Embryonic facial prominence (tissue), 1 donor: ENCODE measurements at regions not wholly inside any gene's neighbourhood (a gene's known extent, or its start where the extent isn't known, plus 50 kb on each side); places are given as distances from the start of the nearest gene placed in this dataset.
A peak's percentile ranks its signal among the peaks of the same experiment; 100 is the strongest.

Experiments used
- DNase-seq: peaks from one replicate; pipeline ENCODE4 v3.0.0-alpha.2; 2016; ENCODE audit errors: extremely low spot score

GRCh38 chr12:132426349-132427173, 63.4 kb upstream of the FBRSL1 start:
- no peak for DNase-seq

DNA sequence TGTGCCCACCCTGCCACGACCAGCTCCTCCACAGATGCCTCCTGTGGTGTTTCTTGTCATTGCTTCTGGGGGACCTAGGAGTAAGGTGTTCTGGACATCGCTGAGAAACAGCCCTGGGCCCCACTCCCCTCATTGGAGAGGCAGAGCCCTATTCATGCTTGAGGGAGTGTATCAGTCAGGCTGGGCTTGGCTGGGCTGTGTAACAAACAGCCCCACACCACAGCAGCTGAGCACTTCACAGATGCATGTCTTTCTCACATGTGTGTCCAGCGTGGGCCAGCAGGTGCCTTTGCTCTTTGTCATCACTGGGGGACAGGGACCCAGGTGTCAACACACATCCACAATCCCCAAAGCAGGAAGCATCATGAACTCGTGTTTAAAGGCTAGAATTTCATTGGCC, 65.1 kb upstream of the FBRSL1 start:
- DNase-seq: no peak

GRCh38 chr12:132423820-132424645, 65.9 kb upstream of the FBRSL1 start:
- no peak for DNase-seq

- DNase-seq: no peak
Observed at GRCh38 chr12:132423251-132423819, 66.6 kb upstream of the FBRSL1 start.

DNA sequence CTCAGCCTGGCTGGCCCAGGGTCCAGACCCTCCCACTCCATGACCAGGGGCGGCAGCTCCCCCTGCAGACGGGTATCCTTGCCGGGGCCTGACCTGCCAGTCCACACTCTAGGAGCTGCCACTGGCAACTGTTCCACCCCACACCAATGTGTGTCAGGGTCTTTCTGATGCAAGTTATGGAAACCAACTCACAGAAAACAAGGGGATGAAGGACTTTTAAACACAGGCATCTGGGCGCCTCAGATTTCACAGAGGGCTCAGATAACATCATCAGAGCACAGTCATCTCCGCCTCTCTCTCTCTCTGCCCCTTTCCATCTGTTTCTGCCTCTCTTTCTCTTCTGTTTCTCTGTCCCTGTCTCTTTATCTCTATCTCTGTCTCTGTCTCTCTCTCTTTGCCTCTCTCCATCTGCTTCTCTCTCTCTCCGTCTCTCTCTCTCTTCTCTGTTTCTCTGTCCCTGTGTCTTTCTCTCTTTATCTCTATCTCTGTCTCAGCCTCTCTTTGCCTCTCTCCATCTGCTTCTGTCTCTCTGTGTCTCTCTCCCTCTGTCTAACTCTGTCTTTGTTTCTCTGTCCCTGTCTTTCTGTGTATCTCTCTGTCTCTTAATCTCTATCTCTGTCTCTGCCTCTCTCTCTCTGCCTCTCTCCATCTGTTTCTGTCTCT, 67.4 kb upstream of the FBRSL1 start:
- DNase-seq: no peak

GRCh38 chr12:132422040-132422380, 67.9 kb upstream of the FBRSL1 start:
- DNase-seq: no peak

- no peak for DNase-seq
Observed at GRCh38 chr12:132419631-132420246, 70.2 kb upstream of the FBRSL1 start.

DNA sequence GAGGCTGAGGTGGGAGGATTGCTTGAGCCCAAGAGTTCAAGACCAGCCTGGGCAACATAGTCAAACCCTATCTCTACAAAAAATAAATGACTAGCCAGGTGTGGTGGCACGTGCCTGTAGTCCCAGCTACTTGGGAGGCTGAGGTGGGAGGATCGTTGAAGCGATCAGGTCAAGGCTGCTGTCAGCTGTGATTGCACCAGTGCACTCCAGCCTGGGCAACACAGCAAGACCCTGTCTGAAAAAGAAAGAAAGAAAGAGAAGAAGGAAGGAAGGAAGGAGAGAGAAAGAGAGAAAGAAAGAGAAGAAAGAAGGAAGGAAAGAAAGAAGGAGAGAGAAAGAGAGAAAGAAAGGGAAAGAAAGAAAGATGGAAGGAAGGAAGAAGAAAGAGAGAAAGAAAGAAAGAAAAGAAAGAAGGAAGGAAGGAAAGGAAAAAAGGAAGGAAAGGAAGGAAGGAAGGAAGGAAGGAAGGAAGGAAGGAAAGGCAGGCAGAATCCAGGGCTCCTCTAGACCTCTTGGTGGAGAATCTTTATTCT, 71.5 kb upstream of the FBRSL1 start:
- DNase-seq: no peak

DNA sequence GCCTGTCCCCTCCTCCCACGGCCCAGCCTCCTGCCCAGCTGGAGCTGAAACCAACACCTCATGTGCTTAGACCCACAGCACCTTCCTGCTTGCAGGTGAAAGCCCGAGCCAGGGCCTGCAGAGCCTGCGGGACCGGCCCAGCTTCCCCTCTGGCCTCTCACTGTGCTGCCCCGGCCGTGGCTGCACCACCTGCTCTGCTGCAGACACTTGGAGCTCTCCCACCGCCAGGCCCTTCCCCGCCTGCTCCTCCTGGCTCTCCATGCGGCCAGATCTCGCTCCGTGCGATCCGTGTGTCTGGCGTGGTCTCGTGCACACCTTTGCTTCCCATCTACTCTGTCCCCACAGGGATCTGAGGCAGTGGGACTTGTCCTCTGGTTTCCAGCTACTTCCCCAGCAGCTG, 72.2 kb upstream of the FBRSL1 start:
- DNase-seq: no peak

DNA sequence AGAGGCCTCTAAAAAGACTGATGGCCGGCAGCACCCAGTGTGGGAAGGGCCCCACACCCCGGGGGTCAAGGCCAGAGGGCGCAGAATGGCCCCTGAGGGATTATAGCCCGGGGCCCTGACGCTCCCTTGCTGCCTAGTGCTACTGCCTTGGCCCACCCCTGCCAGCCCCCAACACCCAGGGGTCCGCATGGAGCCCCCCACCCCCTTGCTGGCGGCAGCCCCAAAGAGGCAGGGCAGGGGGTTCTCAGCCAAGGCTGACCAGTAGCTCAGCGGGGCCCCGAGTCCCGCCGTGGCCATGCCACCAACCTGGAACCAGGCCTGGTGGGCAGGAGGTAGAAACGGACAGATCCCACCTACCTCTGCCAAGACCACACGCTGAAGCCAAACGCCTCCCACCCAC, 73.1 kb upstream of the FBRSL1 start:
- no peak for DNase-seq

DNA sequence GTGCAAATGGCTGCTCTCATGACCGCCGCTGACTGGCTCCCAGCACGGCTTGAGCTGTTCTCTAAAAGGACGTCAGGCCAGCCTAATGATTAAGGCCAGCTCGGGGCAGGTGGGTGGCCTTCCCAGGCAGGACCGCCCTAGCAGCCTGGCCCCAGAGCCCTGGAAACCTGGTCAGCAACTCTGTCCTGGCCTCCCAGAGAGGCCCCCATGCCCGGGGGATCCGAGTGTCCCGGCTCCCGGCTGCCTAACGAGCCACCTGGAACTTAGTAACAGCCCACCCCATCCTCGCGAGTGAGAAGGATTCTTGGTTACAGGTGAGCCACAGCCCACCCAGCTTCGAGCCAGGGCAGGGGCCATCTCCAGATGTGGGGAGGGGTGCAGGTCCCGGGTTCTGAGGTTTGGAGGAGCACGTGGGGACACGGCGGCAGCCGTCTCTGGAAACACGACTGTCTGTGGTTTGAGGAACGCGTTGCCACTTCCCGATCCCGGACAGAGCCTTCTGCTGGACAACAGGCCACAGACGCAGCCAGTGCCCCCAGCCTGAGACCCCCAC, 73.8 kb upstream of the FBRSL1 start:
- DNase-seq: no peak

DNA sequence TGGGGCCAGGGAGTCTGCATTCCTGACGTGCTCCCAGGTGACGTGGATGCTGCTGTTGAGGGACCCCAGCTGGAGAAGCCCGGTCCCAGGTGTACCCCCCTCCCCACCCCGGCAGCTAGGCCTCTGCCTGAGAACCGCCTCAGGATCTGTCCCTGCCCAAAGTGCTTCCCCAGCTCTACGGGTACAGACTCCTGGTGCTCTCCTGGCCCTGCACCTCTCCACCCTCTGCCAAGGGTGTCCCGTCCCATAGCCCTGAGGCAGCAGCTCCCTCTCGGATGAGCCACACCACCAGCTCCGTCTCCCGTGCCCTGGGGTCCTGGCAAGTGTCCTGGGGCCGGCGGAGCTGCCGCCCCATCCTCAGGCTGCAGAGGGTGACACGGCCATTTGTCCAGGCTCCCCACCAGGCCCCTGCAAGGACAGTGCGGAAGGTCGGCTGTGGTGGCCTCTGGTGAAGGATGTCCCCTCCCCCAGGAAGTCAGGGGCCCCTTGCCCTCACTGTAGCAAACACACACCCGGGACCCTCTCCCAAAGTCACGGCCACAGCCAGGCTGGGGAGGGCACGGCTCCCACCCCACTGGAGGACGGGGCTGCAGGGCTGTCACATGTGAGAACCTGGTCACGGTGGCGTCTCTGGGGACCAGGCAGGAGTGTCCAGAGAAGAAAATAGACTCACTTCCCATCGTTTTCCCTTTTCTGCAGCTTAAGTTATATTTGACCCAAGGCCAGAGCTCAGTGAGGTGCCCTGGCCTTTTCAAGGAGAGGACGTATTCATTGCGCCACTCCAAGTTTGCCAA, 74.4 kb upstream of the FBRSL1 start:
- no peak for DNase-seq

GRCh38 chr12:132414634-132415326, 75.2 kb upstream of the FBRSL1 start:
- peak; percentile 61 for DNase-seq

DNA sequence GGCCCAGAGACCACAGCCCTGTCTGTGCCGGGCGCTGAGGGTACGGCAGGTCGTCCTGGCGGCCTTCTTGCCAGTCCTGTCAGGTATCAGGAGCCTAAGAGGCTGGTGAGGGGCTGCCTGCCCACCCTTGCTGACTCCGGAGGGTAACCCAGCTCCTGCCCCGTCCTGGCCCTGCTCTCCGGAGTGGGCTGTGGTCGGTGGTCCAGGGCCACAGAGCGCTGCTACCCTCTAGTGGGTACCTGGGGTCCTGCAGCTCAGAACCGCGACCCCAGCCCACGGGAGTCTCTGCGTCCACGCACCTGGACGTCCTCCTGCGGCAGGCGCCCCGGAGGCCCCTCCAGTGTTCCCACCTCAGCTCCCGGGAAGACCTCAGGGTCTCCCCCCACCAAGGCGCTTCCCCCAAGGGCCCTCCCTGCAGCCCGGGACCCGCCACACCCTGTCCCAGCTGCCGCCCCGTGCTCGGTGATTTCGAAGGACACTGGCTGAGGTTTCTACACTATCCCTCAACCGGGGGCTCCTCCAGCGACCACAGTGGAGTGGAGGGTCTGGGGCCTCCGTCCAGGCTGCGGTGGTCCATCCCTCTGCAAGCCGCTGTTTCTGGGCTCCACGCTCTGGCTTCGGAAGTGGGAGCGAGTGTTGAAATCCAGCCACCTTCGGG, 75.9 kb upstream of the FBRSL1 start:
- DNase-seq: no peak

DNA sequence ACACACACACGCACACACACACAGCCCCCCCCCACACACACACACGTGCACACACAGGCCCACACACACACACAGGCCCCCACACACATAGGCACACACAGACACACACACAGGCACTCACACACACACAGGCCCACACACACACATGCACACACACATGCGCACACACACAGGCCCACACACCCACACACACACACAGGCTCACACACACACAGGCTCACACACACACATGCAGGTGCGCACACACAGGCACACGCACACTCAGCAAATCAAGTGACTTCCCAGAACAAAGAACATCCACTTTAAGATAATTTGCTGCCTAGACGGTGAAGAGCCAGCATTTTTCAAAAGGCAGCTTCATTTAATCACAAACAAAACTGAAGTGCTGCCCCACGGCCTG, 78.5 kb upstream of the FBRSL1 start:
- DNase-seq: no peak

DNA sequence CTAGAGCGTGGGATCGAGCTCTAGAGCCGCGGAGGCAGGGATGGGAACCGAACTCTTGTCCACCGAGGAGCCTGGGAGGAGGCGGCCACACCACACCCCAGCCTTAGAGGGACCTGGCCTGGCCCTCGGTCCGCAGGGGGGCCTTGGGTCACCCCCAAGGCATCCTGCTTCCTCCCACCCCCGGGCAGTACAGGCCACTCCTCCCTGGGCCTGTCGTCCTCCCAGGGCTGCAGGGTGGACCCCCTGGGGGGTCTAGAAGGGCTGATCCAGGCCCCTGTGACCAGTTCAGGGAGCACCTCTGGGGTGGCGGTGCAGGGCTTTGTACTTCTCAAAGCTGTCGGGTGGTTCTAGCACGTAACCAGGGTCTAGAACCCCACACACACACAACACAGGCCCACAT, 79.1 kb upstream of the FBRSL1 start:
- DNase-seq: no peak

DNA sequence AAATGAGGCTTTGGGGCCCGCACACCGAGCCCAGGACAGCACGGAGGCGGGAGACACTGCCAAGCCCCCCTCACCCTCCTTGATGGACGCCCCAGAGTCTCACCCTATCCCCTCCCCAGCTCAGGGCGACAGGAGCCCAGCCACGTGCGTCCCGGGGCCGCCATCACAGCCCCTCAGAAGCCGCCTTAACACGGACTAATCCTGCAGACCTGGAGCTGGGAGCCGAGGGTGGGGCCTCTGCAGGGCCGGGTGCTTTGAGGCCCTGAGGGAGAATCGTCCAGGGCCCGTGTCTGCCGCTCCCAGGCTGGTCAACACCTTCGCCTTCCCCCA, 79.7 kb upstream of the FBRSL1 start:
- no peak for DNase-seq

DNA sequence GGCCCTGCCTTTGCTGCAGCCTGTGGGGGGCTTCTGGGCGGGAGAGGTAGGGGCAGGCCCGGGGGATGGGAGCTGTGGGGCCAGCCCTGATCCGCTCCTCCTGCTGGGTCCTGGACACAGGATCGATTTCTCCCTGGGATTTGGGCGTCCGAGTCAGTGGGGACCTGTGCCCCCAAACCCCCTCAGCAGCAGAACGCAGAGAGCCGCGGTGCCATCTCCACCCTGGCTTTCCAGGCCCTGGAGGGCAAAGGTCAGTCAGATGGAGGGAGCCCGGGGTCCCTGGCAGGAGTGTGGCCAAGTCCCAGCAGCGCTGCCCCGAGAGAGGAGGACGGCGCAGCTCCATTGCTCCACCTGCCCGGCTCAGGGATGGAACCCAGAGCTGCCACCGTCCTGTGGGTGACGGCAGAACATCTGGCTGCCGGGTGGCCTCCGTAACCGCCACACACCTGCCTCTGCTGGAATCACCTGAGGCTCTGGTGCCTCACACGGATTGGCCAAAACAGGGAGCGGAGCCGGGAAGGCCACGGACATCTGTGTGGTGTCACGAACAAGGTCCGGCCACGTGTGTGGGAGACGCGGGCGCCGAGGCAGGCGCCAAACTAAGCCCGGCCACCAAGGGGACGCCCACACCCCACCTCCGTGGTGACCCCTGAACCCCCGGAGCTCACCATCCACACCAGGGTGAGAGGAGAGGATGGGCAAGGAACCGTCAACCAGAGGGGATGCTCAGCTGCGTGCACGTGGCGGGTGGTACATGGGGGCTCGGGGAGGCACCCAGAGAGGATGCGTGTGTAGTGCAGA, 80.3 kb upstream of the FBRSL1 start:
- no peak for DNase-seq
